GM19239 (cell line): ENCODE measurements at regions not wholly inside any gene's neighbourhood (a gene's known extent, or its start where the extent isn't known, plus 50 kb on each side); places are given as distances from the start of the nearest gene placed in this dataset.
"Not testable (repeated sequence)": the region's sequence is repeated elsewhere in the genome, so short reads cannot be mapped to it uniquely, and the experiment has no call there.

Experiments used
- DNase-seq: peaks from one replicate; pipeline ENCODE4 v3.0.0; 2011; ENCODE audit warnings: low spot score; ENCODE audit not compliant: insufficient read length
- FAIRE-seq: peaks from 2 replicates; lab custom pipeline; 2011; peaks lifted over from hg19 to GRCh38; lab: Jason Lieb, UNC

- DNase-seq: no peak
- no peak for FAIRE-seq
These were observed 1490.0 kb upstream of the GBE1 start for GRCh38 chr3:83251490-83251889.

- no peak for FAIRE-seq
- no peak for DNase-seq
These were observed 1489.2 kb upstream of the GBE1 start for GRCh38 chr3:83250613-83251012.

GRCh38 chr3:83248454-83248853 lies 1487.0 kb upstream of the GBE1 start:
- DNase-seq (no peak), FAIRE-seq (no peak)

- no peak for DNase-seq
- FAIRE-seq: no peak
These were observed 1473.9 kb upstream of the GBE1 start for GRCh38 chr3:83235180-83235814.

GRCh38 chr3:83233715-83234114 lies 1472.3 kb upstream of the GBE1 start:
- FAIRE-seq (no peak), DNase-seq (no peak)

GRCh38 chr3:83230841-83231240 lies 1469.4 kb upstream of the GBE1 start:
- FAIRE-seq: no peak
- DNase-seq: no peak

GRCh38 chr3:83230376-83230775 lies 1468.9 kb upstream of the GBE1 start:
- no peak for DNase-seq
- no peak for FAIRE-seq

- DNase-seq (no peak), FAIRE-seq (no peak)
These were observed 1465.3 kb upstream of the GBE1 start for GRCh38 chr3:83226751-83227150.

- FAIRE-seq (no peak), DNase-seq (no peak)
These were observed 1462.8 kb upstream of the GBE1 start for GRCh38 chr3:83224101-83224868.

GRCh38 chr3:83218383-83219200 lies 1457.1 kb upstream of the GBE1 start:
- FAIRE-seq (no peak), DNase-seq (no peak)

GRCh38 chr3:83217595-83218118 lies 1456.2 kb upstream of the GBE1 start:
- DNase-seq, FAIRE-seq: not testable (repeated sequence)

- DNase-seq: no peak
These were observed 1455.6 kb upstream of the GBE1 start for GRCh38 chr3:83216919-83217594.

GRCh38 chr3:83195243-83195642 lies 1433.8 kb upstream of the GBE1 start:
- no peak for FAIRE-seq
- DNase-seq: no peak

More at GRCh38 chr3:83216919-83217594, 1455.6 kb upstream of the GBE1 start:
- no peak for FAIRE-seq

GRCh38 chr3:83193526-83193925 lies 1432.1 kb upstream of the GBE1 start:
- FAIRE-seq: no peak
- no peak for DNase-seq

GRCh38 chr3:83189634-83190033 lies 1428.2 kb upstream of the GBE1 start:
- DNase-seq: no peak
- no peak for FAIRE-seq

GRCh38 chr3:83169473-83169872 lies 1408.0 kb upstream of the GBE1 start:
- DNase-seq: no peak
- FAIRE-seq: no peak

GRCh38 chr3:83150896-83151295 lies 1389.5 kb upstream of the GBE1 start:
- DNase-seq: no peak
- FAIRE-seq: no peak

- no peak for DNase-seq
- FAIRE-seq: no peak
These were observed 1379.5 kb upstream of the GBE1 start for GRCh38 chr3:83140983-83141382.

- FAIRE-seq (no peak), DNase-seq (no peak)
These were observed 1369.8 kb upstream of the GBE1 start for GRCh38 chr3:83131236-83131635.

- FAIRE-seq (no peak), DNase-seq (no peak)
These were observed 1361.4 kb upstream of the GBE1 start for GRCh38 chr3:83122774-83123350.
